ENCODE measurements at regions not wholly inside any gene's neighbourhood (a gene's known extent, or its start where the extent isn't known, plus 50 kb on each side); places are given as distances from the start of the nearest gene placed in this dataset.

DNA sequence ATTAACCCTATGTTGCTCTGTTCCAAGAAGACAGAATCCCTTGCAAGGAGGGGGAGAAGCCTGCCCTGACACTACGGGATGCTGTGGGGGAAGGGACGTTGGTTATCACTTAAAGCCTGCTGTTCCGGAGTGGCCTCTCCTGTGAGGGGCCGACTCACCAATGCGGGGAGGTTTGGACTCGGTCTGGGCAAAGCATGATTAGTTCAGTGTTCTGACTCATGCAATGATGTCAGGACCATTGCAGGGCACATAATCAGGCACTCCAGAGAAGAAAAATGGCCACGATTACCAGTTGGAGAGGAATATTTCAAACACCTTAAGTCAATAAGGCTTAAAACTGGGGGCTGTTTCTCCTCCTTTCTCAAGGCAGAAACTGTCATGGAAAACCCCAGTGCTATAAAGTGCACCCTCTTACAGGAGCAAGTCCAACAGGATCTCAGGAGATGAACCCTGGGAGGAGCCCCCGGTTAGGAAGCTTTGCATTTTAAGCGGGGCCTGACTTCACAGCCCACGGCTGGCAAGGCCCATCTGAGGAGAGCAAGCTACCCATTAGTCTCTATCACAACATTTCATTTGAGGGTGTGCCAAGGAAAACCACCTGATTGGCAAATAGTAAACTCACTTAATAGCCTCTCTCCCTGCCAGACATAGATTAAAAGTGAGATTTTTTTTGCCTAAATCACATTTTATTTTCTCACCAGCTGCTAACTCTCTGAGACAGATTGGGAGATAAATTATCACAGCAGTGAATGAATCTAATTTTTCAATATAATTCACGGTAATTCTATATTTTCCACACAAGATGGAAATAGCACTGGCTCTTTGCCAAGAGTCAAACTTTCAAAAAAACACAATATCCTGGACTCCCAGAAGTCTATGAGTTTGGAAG, 202.5 kb downstream of the C1orf94 start:
- no peak overlapping the region for H3K4me3 ChIP-seq (ENCODE audit: low read depth, low read length)
- TF ChIP-seq, protein P1, sequence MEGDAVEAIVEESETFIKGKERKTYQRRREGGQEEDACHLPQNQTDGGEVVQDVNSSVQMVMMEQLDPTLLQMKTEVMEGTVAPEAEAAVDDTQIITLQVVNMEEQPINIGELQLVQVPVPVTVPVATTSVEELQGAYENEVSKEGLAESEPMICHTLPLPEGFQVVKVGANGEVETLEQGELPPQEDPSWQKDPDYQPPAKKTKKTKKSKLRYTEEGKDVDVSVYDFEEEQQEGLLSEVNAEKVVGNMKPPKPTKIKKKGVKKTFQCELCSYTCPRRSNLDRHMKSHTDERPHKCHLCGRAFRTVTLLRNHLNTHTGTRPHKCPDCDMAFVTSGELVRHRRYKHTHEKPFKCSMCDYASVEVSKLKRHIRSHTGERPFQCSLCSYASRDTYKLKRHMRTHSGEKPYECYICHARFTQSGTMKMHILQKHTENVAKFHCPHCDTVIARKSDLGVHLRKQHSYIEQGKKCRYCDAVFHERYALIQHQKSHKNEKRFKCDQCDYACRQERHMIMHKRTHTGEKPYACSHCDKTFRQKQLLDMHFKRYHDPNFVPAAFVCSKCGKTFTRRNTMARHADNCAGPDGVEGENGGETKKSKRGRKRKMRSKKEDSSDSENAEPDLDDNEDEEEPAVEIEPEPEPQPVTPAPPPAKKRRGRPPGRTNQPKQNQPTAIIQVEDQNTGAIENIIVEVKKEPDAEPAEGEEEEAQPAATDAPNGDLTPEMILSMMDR (IDR thresholded peaks at IDR 0.05; ENCODE audit: insufficient read depth, low read depth, low read length): no peak
- no peak for DNase-seq (ENCODE audit: low read depth)

DNA sequence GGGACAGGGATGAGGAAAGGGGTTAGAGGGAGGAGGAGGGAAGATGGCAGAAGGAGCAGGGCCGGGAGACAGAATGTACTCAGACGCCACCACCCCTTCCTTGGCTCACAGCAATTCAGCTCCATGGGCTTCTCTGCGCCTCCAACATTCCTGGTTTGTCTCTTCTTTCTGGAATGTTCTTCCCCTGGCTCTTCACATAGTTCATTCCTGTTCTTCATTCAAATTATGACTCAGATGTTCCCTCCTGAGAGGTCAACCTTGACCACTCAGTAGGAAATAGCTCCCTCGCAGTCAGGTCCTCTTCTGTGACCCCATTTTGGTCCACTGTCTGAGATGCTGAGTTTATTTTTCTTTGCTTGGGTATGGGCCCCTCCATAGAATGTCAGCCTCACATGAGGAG, 203.2 kb downstream of the C1orf94 start:
- no peak overlapping the region for H3K4me3 ChIP-seq (ENCODE audit: low read depth, low read length)
- DNase-seq (ENCODE audit: low read depth): no peak
- TF ChIP-seq, protein P1 (IDR thresholded peaks at IDR 0.05; ENCODE audit: insufficient read depth, low read depth, low read length): no peak

DNA sequence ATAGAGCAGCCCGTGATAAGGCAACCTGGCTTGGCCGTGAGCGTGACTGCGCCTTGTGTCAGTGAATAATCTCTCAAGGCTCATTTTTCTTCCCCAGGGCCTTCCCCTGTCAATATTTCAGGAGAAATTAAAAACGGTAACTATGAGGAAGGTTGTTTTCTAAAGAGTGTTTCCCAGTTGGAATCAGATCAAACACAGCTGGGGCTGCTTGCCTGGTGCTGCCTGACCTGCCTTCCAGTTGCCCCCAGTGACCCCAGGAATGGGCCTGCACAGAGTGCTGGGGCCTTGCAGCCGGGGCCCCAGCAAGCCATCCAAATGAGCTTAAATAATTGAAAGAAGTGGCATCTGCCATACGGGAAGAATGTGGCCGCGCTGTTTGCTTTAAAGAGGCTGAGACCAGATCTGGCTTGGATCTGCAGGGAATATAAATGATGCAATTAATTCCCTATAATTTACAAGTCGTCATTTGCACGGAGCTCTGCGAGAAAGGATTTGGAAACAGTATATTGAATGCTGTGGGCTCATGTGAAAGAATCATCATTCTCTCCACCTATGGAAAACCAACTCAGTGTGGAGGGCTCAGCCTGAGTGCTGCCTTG, 203.9 kb downstream of the C1orf94 start:
- TF ChIP-seq, protein P1 (IDR thresholded peaks at IDR 0.05; ENCODE audit: insufficient read depth, low read depth, low read length): no peak
- no peak for DNase-seq (ENCODE audit: low read depth)
- no peak overlapping the region for H3K4me3 ChIP-seq (ENCODE audit: low read depth, low read length)

DNA sequence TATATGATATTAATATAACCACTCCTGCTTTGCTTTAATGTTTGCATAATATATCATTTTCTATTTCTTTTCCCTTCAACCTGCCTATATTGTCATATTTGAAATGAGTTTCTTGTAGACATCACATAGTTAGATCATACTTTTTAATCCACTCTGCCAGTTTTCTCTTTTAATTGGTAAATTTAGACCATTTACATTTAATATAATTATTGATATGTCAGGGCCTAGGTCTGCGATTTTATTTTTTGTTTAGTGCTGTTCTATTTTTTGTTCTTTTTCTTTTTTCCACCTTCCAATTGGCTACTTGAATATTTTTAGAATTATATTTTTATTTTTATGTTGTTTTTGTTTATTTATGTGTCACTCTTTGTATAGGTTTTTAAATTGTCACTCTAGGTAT, 213.3 kb downstream of the C1orf94 start:
- no peak for DNase-seq (ENCODE audit: low read depth)
- no peak overlapping the region for H3K4me3 ChIP-seq (ENCODE audit: low read depth, low read length)
- TF ChIP-seq, protein P1 (IDR thresholded peaks at IDR 0.05; ENCODE audit: insufficient read depth, low read depth, low read length): no peak

DNA sequence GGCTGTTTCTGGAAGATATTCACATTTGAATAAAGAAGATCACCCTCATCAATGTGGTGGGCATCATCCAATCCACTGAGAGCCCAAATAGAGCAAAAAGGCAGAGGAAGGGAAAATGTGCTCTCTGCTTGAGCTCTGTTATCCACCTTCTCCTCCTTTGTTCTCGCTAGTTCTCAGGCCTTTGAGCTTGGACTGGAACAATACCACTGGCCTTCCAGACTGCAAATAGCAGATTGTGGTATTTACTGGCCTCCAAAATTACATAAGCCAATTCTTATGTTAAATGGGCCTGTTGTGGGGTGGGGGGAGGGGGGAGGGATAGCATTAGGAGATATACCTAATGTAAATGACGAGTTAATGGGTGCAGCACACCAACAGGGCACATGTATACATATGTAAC, 219.3 kb downstream of the C1orf94 start:
- DNase-seq (ENCODE audit: low read depth): no peak
- no peak overlapping the region for H3K4me3 ChIP-seq (ENCODE audit: low read depth, low read length)
- TF ChIP-seq, protein P1 (IDR thresholded peaks at IDR 0.05; ENCODE audit: insufficient read depth, low read depth, low read length): no peak

DNA sequence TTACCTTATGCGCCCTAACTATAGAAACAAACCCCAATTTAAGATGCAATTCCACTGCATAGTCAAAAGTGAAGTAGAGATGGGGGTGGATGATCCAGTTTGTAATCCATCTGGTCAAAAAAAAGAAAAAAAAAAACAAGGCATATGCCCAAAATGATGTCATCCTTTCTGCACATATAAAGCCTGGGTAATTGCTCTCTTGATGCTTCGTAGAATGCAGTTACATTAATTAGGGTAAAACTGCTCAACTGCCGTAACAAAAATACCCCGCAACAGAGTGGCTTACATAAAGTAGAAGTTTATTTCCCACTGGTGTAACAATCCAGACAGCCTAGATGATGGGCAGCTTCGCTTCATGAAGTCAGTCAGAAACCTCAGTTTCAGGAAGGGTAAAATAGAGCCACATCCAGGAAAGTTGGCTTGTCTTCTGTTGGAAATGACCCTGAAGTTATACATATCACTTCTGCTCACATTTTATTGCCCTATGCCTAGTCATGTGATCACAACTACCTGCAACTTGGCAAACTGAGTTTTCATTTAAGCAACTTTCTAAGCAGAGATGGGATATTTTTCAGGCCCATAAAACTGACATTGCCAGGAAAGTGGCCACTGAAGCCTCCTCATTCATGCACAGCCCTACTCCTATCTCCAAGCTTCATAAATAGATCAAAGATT, 221.7 kb downstream of the C1orf94 start:
- H3K4me3 ChIP-seq (ENCODE audit: low read depth, low read length): no peak overlapping the region
- TF ChIP-seq, protein P1 (IDR thresholded peaks at IDR 0.05; ENCODE audit: insufficient read depth, low read depth, low read length): no peak
- no peak for DNase-seq (ENCODE audit: low read depth)

All from fibroblast of villous mesenchyme (primary cell).